ENCODE measurements at regions not wholly inside any gene's neighbourhood (a gene's known extent, or its start where the extent isn't known, plus 50 kb on each side); places are given as distances from the start of the nearest gene placed in this dataset.

DNA sequence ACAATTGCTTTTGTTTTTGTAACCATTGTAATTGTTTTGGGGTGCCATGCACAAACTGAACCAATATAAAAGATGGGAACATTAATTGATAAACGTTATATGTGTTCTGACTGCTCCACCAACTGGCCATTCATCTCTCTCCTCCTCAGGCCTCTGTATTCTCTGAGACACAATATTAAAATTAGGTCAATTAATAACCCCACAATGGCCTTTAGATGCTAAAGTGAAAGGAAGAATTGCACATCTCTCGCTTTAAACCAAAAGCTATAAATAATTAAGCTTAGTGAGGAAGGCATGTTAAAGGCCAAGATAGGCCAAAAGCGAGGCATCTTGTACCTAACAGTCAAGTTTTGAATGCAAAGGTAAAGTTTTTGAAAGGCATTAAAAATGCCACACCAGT is 448.4 kb upstream of the ITGA1 start:
- 88 to 96% methylated on average over 1 to 3 of the region's 3 CpGs for WGBS, 2 experiments (ENCODE audit: insufficient coverage in 1 of 2, insufficient read length in 1 of 2)
- H3K9me3 Mint-ChIP-seq = peaks cover 17% of the 10 kb centered on the region

DNA sequence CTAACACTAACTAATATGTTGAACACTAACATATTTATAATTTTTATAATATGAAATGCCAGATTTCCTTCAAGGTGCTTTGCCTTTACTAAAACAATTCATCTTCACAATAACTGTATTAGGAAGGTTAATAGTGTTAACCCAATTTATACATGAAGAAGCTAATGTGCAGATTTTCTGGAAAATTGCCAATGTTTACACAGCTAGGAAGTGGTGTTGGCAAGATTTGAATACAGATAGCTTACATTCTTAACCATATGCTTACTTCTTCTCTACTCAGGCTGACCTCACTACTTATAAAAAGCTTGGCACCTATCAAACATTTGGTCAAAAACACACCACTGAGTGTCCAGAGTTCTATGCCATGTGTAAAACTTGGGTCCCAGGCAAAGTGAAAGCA is 445.4 kb upstream of the ITGA1 start:
- Mint-ChIP-seq H3K27ac (no peak overlapping the region), H3K9me3 (no peaks in the 10 kb centered on the region), H3K36me3 (ENCODE audit: low read depth) (no peaks in the 10 kb centered on the region), H3K27me3 (ENCODE audit: insufficient read depth) (no peaks in the 10 kb centered on the region), H3K4me1 (no peaks in the 10 kb centered on the region), H3K4me3 (no peak overlapping the region)
- Histone ChIP-seq H3K27me3 (ENCODE audit: control insufficient read depth, insufficient read depth, low read length, poor library complexity, severe bottlenecking) (no peaks in the 10 kb centered on the region), H3K36me3 (ENCODE audit: control insufficient read depth, insufficient read depth, low read length) (no peaks in the 10 kb centered on the region), H3K9me3 (ENCODE audit: control insufficient read depth, low read length) (no peaks in the 10 kb centered on the region), H3K9ac (ENCODE audit: extremely low read depth, low read length, poor library complexity, severe bottlenecking) (no peak overlapping the region), H3K4me1 (ENCODE audit: control insufficient read depth, insufficient read depth, low read length) (no peaks in the 10 kb centered on the region), H3K4me3 (ENCODE audit: low read length) (no peak overlapping the region), H3K27ac (ENCODE audit: low read depth, low read length) (no peak overlapping the region)
- TF ChIP-seq, protein P1, sequence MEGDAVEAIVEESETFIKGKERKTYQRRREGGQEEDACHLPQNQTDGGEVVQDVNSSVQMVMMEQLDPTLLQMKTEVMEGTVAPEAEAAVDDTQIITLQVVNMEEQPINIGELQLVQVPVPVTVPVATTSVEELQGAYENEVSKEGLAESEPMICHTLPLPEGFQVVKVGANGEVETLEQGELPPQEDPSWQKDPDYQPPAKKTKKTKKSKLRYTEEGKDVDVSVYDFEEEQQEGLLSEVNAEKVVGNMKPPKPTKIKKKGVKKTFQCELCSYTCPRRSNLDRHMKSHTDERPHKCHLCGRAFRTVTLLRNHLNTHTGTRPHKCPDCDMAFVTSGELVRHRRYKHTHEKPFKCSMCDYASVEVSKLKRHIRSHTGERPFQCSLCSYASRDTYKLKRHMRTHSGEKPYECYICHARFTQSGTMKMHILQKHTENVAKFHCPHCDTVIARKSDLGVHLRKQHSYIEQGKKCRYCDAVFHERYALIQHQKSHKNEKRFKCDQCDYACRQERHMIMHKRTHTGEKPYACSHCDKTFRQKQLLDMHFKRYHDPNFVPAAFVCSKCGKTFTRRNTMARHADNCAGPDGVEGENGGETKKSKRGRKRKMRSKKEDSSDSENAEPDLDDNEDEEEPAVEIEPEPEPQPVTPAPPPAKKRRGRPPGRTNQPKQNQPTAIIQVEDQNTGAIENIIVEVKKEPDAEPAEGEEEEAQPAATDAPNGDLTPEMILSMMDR (conservative IDR thresholded peaks at IDR 0.05) = no peak
- no peak for DNase-seq

More for the DNA sequence above, 448.4 kb upstream of the ITGA1 start:
- Histone ChIP-seq H3K9ac (ENCODE audit: extremely low read depth, low read length, poor library complexity, severe bottlenecking) (no peak overlapping the region), H3K9me3 (ENCODE audit: control insufficient read depth, low read length) (peaks cover 4% of the 10 kb centered on the region), H3K27ac (ENCODE audit: low read depth, low read length) (no peak overlapping the region), H3K4me3 (ENCODE audit: low read length) (no peak overlapping the region), H3K36me3 (ENCODE audit: control insufficient read depth, insufficient read depth, low read length) (no peaks in the 10 kb centered on the region), H3K27me3 (ENCODE audit: control insufficient read depth, insufficient read depth, low read length, poor library complexity, severe bottlenecking) (no peaks in the 10 kb centered on the region), H3K4me1 (ENCODE audit: control insufficient read depth, insufficient read depth, low read length) (no peaks in the 10 kb centered on the region)
- no peak overlapping the region for H3K27ac Mint-ChIP-seq
- no peaks in the 10 kb centered on the region for H3K27me3 Mint-ChIP-seq (ENCODE audit: insufficient read depth)
- DNase-seq = no peak
- TF ChIP-seq, protein P1 (conservative IDR thresholded peaks at IDR 0.05) = no peak
- peaks cover 4% of the 10 kb centered on the region for H3K4me1 Mint-ChIP-seq
- no peaks in the 10 kb centered on the region for H3K36me3 Mint-ChIP-seq (ENCODE audit: low read depth)
- no peak overlapping the region for H3K4me3 Mint-ChIP-seq

DNA sequence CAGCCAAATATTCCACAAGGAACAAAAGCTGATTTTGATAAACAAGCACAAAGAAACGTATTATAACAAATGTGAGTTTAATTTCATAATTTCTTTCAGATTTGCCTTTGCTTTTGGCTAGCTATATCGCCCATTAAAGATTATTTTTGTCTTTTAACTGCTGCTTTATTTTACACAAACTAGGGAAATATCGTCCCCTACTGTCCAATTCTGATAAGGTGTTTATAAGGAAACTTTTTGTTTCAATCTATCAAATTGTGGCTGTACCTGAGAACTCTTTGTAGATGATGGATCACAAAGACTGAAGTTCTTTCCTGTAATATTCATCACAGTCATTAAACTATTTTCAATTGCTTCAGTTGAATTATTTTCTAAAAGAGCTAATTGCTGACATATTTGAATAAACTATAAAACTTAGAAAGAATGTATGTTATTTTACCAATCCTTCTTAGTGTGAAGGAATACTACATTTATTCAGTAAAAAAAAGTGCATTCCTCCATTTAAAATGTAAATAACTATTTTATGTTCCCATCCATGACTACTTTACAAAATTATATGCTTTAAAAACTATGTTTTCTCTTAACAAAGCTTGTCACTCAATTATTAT is 431.3 kb upstream of the ITGA1 start:
- H3K27ac ChIP-seq (ENCODE audit: low read depth, low read length) = no peak overlapping the region

More for the DNA sequence above, 431.3 kb upstream of the ITGA1 start:
- Mint-ChIP-seq H3K4me3 (no peak overlapping the region), H3K27ac (no peak overlapping the region), H3K9me3 (no peaks in the 10 kb centered on the region), H3K36me3 (ENCODE audit: low read depth) (no peaks in the 10 kb centered on the region), H3K4me1 (peaks cover 3% of the 10 kb centered on the region), H3K27me3 (ENCODE audit: insufficient read depth) (no peaks in the 10 kb centered on the region)
- no peak for DNase-seq
- Histone ChIP-seq H3K4me3 (ENCODE audit: low read length) (no peak overlapping the region), H3K9me3 (ENCODE audit: control insufficient read depth, low read length) (no peaks in the 10 kb centered on the region), H3K9ac (ENCODE audit: extremely low read depth, low read length, poor library complexity, severe bottlenecking) (no peak overlapping the region), H3K4me1 (ENCODE audit: control insufficient read depth, insufficient read depth, low read length) (no peaks in the 10 kb centered on the region), H3K36me3 (ENCODE audit: control insufficient read depth, insufficient read depth, low read length) (no peaks in the 10 kb centered on the region), H3K27me3 (ENCODE audit: control insufficient read depth, insufficient read depth, low read length, poor library complexity, severe bottlenecking) (no peaks in the 10 kb centered on the region)
- TF ChIP-seq, protein P1 (conservative IDR thresholded peaks at IDR 0.05) = peak; percentile 81
- WGBS, 2 experiments (ENCODE audit: insufficient coverage in 1 of 2, insufficient read length in 1 of 2) = 57 to 100% methylated on average over 1 to 3 of the region's 3 CpGs
